COR-L47 (cell line): ENCODE measurements at regions not wholly inside any gene's neighbourhood (a gene's known extent, or its start where the extent isn't known, plus 50 kb on each side); places are given as distances from the start of the nearest gene placed in this dataset.
"Not testable (repeated sequence)": the region's sequence is repeated elsewhere in the genome, so short reads cannot be mapped to it uniquely, and the experiment has no call there.

Experiments
- DNase-seq: peaks from one replicate; lab custom pipeline; 2025; lab: John Stamatoyannopoulos, UW

DNA sequence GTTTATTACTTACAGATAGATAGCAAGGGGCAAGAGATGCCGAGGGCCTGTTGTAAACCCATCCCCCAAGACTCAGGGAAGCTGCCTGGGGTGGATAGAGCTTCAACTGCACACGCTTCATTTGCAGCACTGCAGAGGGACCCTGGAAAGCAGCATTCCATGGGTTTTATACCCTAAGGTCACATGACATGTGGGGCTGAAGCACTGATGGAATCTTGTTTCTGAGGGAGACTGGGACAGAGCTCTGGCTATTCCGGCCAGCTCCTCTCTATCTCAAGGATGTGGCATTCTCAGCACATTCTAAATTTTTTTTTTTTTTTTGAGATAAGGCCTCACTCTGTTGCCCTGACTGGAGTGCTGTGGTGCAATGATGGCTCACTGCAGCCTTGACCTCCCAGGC is 300.1 kb downstream of the MYCN start:
- no peak for DNase-seq

DNA sequence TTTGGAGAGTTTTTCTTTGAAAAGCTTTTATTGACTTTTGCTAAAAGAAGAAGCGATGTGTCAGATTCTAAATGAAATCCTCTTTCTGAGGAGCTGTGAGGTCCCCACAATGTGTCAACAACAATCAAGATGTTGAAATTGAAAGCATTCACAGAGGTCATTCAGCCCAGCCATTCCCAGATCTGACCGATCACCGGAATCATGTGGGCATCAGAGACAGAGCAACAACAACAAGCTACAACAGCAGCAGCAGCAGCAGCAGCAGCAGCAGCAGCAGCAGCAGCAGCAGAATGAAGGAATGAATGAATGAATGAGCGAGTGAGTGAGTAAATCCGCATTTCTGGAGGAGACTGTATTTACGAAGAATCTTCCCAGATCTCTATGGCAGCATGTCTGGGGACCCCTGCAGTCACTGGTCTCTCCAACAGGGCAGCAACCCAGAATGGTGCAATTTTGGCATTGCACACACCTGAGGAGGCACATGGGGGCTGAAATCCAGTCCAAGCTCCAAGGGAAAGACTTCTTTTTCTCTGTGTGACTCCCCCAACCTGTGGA is 299.0 kb downstream of the MYCN start:
- no peak for DNase-seq

DNA sequence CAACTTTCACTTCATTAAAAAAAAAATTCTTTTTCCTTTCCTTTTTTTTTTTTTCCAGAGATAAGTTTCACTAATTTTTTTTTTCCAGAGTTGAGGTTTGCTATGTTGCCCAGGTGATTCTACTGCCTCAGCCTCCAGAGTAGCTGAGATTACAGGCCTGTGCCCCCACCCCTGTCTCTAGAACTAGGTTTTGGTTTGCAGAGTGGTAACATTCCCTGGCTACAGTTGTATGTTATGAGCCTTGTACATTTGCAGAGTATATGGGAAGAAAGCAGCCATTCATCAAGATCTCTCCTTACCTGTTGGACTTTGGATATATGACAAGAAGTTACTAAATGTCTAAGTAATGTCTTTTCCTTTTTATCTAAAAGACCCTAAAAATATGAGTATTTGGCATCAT is 298.4 kb downstream of the MYCN start:
- no peak for DNase-seq

DNA sequence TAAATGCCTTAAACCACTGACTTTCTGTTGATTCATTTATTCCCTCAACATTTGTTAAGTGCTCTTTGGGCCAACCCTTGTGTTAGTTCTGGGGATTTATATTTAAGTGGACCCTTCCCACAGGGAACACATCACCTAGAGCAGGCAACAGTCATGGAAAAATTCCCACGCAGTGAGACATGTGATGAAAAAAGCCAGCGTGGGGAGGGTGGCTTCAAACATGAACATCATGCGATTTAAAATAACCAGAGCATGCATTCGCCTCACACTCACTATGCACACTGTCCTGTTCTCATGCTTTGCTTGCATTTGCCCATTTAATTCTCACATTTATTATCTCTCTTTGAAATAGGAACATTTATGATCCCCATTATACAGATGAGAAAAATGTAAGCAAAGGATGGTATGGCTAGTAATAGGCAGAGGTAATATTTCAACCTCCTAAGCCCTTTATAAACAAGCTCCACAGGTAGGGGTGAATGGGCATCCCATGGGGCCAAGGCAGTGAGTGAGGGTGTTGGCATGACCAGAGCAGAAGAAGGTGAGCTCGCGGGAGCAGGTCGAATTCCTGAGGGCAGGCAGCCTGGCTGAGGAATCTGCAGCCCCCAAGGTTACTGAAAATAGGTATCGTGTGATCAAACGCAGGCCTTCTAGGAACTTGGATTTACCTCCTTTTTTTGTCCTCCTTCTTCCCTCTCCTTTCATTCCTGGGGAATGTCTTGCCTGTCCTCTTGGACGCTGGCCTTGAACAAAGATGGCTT is 297.8 kb downstream of the MYCN start:
- no peak for DNase-seq

DNA sequence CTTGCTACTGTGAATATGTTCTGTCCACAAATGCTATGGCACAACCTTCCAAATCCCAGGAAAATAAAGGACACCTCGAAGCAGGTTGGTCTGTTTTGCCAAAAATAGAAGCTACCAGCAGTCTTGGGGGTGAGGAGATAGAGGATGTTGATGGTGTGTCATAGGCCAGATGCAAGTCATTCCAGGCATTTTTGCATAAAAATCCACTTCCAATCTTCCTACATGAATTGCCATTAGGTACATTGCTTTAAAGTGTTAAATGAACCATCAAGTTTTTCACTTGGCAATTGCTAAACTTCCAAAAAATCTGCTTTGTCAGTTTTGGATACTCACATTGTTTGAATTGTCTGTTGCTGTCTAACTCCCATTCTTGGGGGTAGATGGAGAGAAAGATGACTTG is 295.4 kb downstream of the MYCN start:
- DNase-seq, result no peak

DNA sequence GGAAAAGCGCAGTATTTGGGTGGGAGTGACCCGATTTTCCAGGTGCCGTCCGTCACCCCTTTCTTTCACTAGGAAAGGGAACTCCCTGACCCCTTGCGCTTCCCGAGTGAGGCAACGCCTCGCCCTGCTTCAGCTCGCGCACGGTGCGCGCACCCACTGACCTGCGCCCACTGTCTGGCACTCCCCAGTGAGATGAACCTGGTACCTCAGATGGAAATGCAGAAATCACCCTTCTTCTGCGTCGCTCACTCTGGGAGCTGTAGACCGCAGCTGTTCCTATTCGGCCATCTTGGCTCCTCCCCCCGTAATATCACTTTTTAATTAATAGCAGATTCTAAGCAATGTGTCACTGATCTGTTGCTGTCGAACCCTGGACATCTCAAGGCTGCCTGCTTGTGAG is 294.9 kb downstream of the MYCN start:
- DNase-seq, result not testable (repeated sequence)

DNA sequence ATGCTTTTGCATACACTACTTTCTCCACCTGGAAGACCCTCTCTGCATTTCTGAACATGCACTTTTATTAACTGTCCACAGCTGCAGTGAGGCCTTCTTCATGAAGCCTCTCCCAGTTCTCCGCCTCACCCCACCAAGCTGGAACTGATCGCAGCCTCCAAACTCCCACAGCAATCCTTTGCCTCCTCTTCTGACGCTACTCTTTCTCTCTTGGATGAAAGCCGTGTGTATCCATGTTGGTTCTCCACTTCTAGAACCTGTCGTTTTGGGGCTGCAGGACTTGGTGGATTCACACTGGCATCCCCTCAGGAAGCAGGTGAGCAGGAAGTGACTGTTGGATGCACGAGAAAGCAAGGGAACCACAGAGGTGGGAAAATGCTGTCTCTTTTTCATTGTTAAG is 288.6 kb downstream of the MYCN start:
- DNase-seq, result no peak

DNA sequence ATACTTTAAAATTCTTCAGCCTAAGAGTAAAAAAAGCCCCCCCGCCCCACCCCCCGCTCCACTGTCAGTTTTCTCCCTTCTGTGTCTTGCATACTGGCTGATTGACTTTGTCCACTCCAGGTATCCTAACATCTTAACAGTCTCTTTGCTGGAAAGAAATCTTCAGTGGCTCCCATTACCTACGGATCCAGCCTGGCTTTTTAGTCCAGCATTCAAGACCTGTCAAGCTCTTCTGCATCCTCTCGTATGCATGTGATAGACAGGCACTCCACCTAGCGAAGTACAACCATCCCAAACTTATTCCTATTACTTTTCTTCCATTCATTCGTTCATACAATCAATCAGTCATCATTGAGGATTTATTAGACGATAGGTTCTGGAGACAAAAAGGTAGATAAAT is 288.1 kb downstream of the MYCN start:
- no peak for DNase-seq

DNA sequence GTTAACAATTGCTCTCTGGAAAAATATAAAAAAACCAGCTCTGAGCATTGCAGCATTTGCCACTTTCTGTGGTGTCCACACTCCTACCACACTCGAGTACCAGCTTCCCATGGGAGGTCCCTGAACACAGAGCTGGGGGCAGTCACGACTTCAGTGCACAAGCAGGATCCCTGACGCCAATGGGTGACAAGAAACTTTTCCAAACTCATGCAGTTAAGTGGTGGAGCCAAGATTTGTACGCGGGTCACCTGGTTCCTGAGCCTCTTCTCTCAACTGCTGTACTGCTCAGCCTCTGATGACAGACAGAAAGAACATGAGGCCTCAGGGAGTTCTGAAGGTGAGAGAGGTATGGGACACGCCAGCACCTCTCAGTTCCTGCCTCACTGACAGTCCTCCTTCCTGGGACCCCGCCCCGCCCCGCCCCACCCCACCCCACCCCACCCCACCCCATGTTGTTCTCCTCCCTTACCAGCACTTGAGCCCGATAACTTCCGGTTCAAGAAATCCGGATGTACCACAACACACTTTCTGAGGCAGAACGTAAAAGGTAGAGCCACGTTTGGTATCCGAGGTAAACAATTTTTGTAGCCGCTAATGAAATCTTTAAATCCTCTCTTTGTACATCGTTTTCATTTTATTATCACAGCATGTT is 287.6 kb downstream of the MYCN start:
- DNase-seq, result no peak

DNA sequence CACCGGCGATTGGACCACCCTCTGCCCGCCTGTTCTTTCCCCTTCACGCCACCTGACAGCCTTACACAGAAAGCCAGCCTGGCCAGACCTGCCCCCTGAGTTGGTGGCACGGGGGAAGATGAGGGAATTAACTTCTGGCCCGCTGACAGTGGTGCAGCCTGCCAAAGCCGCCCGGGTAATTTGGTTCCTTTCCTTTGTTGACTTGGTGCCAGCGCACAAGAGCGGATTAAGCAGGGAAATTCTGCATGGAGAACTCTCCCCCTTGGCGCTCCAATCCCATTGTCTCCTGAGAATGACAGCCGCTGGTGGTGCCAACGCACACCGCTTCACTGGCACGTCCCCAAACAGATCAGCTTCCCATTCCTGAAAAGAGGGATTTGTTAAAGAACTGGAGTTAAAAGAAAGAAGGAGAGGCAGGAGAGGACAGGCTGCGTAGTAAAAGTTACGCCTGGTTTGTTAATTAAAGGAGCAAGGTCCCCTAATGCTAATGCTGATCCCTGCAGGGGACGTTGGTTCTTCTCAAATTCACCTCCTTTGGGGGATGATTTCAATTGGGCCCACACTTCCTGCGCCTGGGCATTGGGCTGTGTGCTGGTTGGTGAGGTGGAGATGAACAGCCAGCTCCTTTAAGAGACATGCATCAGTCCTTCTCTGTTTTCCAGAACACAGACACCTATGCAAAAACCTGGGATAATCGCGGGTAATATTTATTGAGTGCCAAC is 286.8 kb downstream of the MYCN start:
- peak; percentile 75 for DNase-seq

DNA sequence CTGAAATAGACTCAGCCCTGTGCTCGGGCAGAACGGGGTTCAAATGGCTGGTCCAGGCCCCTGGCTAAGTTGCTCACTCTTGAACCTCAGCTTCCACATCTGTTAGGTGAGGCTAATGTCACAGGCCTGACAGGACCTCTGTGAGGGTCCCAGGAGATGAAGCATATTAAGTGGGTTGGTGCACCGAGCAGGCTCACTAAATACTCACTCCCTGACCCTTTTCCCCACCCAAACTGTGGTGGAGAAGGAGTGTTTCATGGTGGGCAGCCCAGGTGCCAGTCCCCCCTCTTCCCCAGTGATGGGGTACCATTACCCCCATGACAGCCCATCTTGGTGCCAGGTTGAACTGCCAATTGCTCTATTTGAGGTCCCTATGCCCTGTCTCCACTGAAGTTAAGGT is 286.0 kb downstream of the MYCN start:
- no peak for DNase-seq

DNA sequence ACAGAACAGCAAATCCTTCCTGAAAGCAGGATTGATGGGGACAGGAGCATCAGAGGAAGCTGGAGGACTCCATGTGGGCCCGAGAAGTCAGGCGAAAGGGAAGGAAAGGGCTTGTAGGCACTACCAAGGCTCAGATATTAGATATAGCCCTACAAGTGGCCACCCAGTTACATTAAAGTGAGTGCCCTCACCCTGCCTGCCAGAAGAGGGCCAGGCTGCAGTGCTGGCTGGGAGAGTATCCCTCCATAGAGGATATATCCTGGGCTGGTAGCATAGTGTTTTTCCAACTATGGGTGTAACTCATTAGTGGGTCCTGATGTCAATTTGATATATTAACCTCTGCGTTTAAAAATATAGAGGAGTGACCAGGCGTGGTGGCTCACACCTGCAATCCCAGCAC is 285.2 kb downstream of the MYCN start:
- no peak for DNase-seq

DNA sequence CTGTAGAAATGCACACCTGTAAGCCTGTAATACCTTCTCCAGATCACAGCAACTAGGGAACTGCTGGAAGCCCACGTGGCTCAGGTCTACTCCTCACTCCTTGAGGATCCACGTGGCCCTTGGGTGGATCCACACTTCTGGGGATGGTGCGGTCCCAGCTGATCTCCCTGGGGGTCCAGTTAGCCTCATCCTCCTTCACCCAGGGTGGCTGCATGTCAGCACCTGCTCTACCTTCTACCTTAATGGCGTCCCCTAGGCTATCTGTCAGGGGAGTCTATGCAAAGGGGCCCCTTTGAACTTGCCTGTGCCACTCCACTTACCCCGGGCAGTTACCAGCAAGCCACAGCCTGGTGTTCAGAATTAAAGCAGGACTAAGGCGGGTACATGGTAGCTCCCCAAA is 284.7 kb downstream of the MYCN start:
- no peak for DNase-seq

DNA sequence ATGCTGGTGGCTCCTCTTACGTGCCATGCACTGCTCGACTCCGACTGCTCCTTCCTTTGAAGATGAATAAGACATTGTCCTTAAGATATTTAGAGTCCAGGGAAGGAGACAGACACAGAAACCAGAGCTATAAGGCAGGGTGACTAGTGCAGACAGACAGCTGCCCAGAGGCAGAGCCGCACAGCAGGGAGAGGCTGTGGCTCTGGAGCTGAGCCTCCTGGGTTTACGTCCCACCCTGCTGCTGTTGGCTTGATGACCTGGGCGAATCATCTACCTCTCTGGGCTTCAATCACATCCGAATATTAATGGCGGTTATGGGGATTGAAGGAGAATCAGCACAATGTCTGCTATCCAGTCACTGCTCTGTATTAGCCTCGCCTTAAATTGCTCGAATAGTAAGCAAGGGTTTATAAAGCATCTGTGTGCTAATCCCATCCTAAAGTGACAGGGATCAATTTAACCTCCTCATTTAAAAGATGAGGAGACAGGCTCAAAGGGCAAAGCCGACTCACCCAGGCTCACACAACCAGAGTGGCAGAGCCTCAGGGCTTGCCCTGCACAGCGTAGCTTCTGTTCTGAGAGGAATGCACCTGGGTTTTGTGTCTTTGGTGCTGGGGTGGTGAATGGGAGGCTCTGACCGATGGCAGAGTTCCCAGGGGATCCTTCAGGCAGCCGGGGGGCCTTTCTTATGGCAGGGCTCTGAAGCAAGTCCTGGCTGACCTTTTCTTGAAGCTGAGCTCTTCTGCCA is 284.1 kb downstream of the MYCN start:
- no peak for DNase-seq

DNA sequence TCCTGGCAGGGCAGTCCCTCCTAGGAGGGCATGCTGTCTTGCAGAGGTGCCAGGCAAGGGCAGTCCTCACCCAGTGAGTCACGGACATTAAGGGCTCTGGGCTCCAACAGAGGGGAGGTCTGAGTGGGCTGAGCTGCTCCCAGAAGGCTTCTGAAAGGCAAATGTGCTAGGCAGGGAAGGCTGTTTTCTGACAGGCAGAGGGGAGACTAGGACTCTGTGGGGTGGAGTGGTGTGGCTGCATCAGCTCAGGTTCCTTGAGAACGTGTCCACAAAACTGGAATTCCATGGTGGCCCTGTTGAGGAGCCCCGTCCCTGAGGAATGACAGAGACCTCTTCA is 283.5 kb downstream of the MYCN start:
- no peak for DNase-seq

DNA sequence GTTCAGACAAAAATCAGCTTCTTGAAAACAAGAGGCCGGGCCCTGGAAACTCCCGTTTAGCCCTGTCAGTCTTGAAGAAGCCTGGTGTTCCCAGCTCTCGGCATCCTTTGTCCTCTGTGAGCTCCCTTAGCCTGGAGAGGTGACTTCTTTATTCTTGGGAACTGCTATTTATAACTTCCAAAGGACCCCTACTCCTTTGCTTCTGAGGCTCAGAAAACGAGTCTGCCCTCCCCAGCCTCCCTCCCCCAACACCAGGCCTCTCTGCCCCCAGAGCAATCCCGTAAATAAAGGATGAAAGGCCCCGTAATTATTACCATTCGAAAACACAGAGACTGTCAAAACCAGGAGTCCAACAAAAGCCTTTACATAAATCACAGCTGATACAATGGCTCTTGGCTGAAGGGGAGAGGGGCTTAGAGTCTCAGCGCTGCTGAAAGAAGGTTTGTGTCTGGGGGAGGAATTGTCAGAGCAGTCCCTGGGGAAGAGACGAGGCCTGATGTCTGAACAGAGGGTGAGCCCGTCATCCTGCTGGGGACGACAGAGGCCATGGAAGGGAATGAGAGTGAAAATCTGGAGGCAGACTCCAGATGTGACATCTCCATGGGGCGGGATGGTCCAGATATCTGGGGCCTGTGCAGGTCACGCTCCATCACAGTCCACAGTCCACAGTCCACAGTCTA is 283.0 kb downstream of the MYCN start:
- no peak for DNase-seq

DNA sequence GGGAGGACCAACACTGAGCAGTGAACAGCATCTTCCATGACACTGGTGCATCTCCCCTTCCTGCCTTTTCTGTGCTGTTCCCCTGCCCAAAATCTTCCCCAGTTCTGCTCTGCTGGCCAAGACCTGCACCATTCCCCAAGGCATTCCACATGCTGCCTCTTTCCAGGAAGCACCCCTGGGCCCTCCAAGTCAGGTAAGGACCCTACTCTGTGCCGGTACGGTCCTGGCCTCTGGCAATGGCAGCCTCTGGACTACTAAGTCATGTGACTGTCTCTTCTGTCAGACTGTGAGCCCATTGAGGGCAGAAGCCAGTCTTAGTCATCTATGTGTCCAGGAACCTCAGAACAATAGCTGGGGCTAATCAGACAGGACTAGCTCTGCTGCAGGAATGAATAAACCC is 282.0 kb downstream of the MYCN start:
- no peak for DNase-seq

DNA sequence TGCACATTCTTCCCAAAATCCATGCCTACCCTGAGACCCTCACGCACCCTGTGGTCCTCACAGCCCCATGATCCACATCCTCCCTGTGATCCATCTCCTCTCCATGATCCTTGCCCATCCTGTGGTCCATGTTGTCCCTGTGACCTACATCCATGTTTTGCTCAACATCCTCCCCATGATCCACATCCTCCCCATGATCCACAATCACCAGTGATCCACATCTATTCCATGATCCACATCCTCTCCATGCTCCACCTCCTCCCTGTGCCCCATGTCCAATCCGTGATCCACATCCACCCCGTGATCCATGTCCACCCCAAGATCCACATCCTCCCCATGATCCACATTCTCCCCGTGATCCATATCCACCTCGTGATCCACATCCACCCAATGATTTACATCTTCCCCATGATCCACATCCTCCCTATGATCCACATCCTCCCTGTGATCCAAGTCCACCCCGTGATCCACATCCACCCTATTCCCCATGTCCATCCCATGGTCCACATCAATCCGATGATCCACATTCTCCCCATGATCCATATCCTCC is 281.2 kb downstream of the MYCN start:
- DNase-seq, result no peak

DNA sequence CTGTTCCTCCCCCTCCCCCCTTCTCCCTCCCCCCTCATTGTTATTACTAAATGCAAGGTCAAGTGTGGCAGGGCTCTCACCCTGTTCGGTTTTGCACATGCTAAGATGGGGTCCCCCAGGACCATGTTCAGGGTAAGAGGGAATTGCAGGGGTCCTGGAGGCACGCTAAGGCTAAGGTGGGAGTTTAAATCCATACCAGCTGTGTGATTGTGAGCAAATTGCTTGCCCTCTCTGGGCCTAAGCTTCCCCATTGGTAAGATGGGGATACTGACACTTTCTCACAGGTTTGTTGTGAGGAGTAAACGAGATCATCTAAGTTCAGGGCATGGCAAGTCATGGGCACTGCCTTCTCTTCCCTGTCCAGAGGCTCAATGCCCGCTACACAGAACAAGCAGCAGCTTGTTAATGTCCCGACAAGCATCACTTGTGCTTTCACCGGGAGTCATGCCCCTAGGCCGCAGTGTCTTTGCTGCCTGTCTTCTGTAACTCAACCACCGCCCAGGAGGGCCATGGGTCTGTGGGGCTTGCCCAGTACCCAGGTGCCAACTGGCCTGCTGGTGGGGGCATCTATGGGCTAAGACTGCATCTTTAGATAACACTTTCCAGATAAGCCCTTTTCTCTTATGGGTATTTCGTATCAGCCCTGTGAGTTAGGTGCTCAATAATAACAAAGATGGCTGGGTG is 279.1 kb downstream of the MYCN start:
- DNase-seq, result no peak

DNA sequence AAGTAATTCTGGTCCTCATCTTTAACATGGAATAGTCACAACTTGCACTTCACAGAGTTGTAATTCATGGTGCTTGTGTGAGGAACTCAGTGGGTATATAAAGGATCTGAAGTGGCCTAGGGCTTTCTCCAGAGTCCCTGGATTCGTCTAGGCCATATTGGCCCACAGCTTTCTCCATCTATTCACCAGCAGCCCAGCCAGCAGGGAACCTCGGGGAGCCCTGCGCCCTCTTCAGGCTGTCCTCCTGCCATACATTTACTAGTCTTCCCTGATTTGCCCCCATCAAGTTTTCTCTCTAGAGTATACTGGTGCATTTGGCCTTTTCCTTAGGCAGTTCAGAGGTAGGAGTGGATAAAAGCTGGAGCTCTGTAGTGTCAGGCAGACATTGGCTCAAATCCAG is 278.3 kb downstream of the MYCN start:
- no peak for DNase-seq

DNA sequence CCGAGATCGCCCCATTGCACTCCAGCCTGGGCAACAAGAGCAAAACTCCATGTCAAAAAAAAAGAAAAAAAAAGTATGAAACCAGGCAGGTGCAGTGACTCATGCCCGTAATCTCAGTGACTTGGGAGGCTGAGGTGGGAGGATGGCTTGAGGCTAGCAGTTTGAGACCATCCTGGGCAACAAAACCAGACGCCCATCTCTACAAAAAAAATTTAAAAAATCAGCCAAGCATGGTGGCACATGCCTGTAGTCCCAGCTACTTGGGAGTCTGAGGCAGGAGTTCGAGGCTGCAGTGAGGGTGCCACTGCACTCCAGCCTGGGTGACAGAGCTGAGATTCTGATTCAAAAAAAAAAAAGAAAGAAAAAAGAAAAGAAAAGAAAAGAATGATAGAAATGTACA is 277.8 kb downstream of the MYCN start:
- DNase-seq, result no peak
